GM19324 (cell line): ENCODE measurements at regions not wholly inside any gene's neighbourhood (a gene's known extent, or its start where the extent isn't known, plus 50 kb on each side); places are given as distances from the start of the nearest gene placed in this dataset.

ENCODE experiments used
- ATAC-seq: cut with Tn5 transposase; IDR thresholded peaks from one replicate; pipeline ENCODE4 v1.9.1; 2021; ENCODE audit warnings: mild to moderate bottlenecking, moderate library complexity; ENCODE audit not compliant: unreplicated experiment, low FRiP score

DNA sequence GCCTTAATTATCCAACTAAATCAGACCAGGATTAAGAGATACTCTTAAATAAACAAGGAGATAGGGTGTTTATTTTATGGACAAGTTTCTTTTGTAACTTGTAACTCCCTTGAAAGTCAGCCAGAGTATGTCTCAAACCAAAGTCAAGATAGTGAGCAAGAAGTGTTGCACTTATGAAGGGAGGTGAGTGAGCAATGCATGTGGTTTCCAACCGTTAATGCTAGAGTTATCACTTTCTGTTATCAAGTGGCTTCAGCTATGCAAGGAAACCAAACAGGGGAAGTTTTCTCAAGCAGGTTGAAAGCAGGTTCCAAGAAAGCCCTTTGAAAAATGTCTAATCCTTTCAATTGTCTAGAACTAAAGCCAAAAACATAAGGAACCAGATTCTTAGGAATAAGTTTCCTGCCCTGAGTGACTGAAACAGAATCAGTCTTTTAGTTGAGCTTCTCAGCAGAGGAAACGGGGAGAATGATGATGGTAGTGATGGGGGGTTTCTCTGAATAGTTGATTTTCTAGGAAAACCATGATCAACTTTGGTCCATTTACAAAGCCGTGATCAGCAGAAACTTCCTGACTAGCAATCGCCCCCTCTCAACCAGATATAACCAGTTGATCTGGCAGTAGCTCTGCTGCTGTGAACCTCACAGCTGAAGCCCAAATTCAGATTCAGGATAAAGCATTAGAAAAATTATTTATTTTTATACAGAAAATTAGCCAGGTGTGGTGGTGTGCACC lies 128.4 kb downstream of the DAD1 start:
- no peak for ATAC-seq

- no peak for ATAC-seq
Observed at GRCh38 chr14:22458737-22459136, 130.3 kb downstream of the DAD1 start.

GRCh38 chr14:22456998-22457594 lies 131.9 kb downstream of the DAD1 start:
- no peak for ATAC-seq

DNA sequence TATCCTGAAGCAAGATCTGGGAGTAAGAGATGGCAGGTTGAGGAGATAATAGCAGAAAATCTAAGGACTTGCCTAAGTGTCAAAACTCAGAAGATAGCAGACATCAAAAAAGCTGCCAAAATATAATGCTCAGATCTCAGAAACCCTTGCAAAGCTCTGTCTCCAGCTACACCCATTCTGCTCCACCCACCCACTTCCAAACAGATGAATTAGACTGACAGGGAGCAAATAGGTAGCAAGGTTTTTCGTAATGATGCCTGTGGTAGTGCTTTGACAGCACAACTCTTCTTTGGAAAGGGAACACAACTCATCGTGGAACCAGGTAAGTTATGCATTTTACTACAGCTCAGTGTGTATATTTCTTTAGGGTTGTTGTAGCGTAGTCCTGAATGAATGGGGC lies 132.6 kb downstream of the DAD1 start:
- ATAC-seq = no peak

- ATAC-seq = no peak
Observed at GRCh38 chr14:22452330-22452729, 136.7 kb downstream of the DAD1 start.

GRCh38 chr14:22450266-22450665 lies 138.8 kb downstream of the DAD1 start:
- ATAC-seq = no peak

DNA sequence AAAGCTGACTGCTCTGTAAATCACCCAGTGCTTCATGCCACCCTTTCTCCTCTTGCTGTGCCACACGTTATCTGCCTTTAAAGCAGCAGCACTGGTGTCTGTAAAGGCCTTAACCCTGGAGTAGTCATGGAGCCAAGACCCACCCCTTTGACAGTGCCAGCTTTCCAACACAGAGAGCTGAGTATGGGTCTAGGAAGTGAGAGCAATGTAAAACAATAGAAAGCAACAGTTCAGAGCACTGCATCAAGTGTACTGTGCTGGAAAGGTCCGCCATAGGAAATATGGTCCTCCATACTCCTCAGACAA lies 139.5 kb downstream of the DAD1 start:
- no peak for ATAC-seq

DNA sequence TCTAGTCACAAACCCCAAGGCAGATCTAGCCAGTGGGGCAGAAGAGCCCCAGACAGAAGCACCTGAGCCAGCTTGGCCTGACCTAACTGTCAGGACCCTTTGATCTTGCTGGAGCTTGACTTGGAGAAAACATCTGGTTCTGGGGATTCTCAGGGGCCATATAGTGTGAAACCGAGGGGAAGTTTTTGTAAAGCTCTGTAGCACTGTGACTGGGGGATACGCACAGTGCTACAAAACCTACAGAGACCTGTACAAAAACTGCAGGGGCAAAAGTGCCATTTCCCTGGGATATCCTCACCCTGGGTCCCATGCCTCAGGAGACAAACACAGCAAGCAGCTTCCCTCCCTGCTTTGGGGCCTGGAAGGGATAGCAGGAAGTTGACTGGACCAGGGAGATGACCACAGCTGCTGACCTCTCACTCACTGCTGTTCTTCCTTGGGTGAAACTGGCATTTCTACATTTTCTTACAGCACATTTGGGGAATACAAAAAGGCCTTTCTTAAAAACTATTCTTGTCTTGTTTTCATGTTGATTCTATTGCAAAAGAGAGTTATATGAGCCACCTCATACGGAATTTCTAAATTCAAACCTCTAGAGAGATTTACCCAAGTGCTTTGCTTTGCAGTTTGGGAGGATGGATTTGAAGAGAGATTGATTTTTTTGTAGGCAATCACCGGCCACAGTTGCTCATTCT lies 140.0 kb downstream of the DAD1 start:
- ATAC-seq = peak; percentile 31

GRCh38 chr14:22448035-22448904 lies 140.8 kb downstream of the DAD1 start:
- peak; percentile 53 for ATAC-seq

- ATAC-seq = no peak
Observed at GRCh38 chr14:22438742-22439141, 150.3 kb downstream of the DAD1 start.

DNA sequence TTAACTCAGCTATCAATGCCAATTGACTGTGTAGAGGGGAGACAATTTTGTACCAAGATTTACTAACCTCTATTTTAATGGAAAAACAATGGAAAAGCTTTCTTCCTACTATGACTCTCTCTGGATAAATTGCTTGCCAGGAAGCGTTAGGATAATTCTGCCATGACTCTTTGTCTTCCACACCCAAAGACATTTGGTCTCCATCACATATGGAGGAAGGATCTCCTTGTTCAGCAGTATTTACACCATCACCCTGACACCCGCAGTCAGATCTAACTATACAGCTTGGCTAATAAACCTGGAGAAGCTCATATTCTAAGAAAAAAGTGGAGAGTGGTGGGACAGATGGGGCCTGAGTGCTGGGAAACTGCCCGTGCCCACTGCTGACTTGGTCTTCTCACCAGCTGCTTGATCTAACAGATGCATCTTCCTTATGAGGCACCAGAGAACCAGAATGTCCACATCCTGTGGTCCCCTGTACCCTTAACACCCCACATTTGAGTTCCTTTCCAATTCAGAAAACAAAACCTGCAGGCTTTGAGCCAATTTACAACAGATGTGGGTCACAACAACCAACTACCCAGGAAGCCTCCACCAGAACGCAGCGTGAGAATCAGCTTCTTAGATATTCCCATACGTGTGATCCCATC lies 154.0 kb downstream of the DAD1 start:
- no peak for ATAC-seq

DNA sequence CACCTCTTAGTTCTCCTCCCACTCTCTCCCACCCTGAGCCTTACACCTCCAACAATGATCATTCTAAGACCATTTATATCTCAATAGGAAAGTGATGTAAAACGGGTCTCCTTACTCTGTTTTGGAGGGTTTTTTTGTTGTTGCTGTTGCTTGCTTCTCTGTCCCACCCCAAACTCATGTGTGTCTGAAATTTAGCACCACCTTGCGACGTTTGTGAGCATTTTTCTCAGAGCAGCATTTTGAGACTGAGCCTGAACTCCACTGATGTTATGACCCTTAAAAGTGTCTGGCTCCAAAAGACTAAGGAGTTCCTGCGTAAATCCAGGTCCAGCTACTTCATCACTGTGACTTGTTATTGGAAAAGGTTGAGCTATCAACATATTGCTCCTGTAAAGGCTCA lies 155.0 kb downstream of the DAD1 start:
- no peak for ATAC-seq

DNA sequence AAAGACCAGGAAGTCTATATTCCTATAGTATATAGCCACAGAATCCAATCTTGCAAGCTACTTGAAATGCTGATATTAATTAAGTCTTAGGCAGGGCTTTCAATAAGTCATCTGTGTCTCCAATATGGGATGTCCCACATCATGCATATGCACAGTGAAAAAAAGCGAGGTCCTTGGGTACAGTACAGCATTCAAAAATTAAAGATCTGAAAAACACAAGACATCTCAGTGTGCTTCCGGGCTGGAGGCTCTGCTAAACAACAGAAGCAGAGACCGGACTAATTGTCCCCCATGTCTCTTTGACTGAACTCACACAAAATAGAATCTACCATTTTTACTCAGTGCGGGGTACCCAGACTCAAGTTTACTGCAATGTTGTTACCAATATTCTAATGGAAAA lies 156.0 kb downstream of the DAD1 start:
- ATAC-seq = no peak

GRCh38 chr14:22432348-22432976 lies 156.6 kb downstream of the DAD1 start:
- ATAC-seq = no peak

DNA sequence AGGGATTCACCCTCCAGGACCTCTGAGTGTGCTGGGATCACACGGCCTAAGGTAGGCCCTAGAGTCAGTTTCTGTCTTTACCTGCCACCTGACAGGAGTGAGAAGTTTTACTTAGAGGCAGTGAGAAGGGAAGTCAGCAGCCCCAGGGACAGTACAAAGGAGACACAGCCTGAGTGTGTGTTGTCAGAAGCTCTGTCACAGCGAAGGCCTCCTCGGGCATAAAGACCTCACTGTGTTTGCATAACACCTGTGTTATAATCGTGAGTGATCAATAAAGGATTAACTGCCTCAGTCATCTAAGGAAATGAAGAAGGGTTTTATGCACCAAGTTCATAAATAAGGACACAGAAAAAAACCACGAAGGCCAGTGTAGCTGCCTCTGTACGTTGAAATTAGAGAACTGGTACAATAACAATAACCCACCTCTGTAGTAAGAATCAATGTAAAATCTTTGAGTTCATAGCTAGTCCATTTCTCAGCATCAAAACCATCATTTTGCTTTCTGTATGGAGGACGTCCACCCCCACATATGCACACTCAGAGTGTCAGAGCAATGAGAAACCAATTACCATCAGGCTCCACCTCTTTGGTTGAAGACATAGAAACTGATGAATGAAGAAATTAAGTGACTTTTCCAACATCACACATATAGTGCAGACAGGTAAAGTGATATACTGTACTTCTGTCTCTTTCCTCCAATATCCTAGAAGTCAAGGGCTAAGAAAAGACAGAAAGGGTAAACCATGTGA lies 159.3 kb downstream of the DAD1 start:
- no peak for ATAC-seq

- no peak for ATAC-seq
Observed at GRCh38 chr14:22428700-22429291, 160.2 kb downstream of the DAD1 start.

DNA sequence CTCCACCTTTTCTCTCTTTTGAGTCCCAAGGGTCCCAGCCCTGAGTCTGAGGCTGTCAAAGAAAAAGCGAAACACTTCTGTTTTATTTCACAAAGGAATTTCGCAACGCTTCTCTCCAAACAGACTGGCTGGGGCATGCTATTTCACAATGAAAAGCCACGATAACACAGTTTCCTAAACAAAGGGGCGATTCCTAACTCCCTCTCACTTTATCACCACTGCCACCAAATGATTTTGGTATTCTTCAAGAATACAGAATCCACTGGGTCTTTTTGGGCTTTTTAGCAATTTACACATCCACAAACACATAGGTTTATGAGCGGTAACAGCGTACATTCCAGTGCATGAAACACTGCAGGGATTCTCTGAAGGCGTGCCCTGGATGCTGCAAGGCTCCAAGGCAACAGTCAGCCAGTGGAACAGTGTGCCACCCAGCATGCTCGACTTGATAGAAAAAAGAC lies 161.2 kb downstream of the DAD1 start:
- no peak for ATAC-seq

DNA sequence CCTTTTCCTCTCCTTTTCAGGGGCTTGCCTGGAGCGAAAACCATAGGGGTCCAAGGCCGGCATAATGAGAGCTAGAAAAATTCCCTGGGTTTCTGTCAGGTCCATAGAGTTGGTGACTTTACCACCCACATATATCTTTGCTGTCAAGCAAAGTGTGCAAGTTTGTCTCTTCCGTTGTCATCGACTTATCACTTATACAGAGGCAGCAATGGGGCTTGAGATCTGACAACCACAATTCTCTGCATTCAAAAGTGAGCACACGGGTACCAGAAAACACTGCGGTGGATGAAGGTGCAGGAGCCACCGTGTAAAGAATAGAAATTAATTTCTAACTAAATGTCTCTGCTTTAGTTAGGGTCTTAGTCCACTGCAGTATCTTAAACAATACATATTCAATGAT lies 162.3 kb downstream of the DAD1 start:
- ATAC-seq = no peak

DNA sequence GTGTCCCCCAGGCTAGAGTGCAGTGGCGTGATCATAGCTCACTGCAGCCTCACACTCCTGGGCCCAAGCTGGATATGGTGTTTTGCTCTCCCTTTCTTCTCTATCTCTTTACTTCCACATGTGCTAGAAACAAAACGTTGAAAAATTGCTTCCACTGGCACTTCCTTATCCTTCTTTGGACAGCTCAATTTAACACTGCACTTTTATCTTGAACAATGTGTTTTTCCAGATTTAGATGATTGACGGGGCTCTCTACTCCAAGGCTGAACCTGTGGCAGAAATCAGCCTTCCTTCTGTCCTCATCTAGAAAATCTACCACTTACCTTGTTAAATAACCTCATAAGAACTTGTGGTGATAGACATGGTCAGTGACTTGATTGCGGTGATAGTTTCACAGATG lies 165.1 kb downstream of the DAD1 start:
- no peak for ATAC-seq
